OCI-LY3 (cell line): ENCODE measurements at regions not wholly inside any gene's neighbourhood (a gene's known extent, or its start where the extent isn't known, plus 50 kb on each side); places are given as distances from the start of the nearest gene placed in this dataset.

Source experiments
- H2AFZ ChIP-seq: fragments of 200-600, 300-600 bp; shearing (Covaris generic); 2 replicates; pipeline ENCODE4 v1.6.0; 2014; ENCODE audit warnings: antibody characterized with exemption, low read depth, low read length
- H3K27ac ChIP-seq: fragments of 200-600, 300-600 bp; sonication (generic); 2 replicates; pipeline ENCODE4 v1.5.1; 2014; ENCODE audit warnings: mild to moderate bottlenecking, low read length, moderate library complexity, mixed read lengths
- H3K27me3 ChIP-seq: fragments of 200-600, 300-600 bp; sonication (generic); 2 replicates; pipeline ENCODE4 v1.6.1; 2014; ENCODE audit warnings: low read depth, low read length, mixed read lengths
- H3K36me3 ChIP-seq: fragments of 200-600, 300-600 bp; sonication (generic); replicated peaks from 2 replicates; pipeline ENCODE3; 2014; ENCODE audit warnings: low read depth, low read length, mixed read lengths
- H3K4me1 ChIP-seq: fragments of 300-600, 200-600 bp; sonication (generic); 2 replicates; pipeline ENCODE4 v1.6.1; 2014; ENCODE audit warnings: low read length, mixed read lengths
- H3K4me2 ChIP-seq: fragments of 200-600, 300-600 bp; sonication (generic); 2 replicates; pipeline ENCODE4 v1.6.1; 2014; ENCODE audit warnings: low read length, mixed read lengths
- H3K4me3 ChIP-seq: fragments of 300-600, 200-600 bp; sonication (generic); 2 replicates; pipeline ENCODE4 v1.5.1; 2014; ENCODE audit warnings: antibody characterized with exemption, mild to moderate bottlenecking, low read length, moderate library complexity
- H3K79me2 ChIP-seq: fragments of 300-600, 200-600 bp; shearing (Covaris generic); 2 replicates; pipeline ENCODE4 v1.6.1; 2014; ENCODE audit warnings: mild to moderate bottlenecking, low read length, mixed read lengths
- H3K9ac ChIP-seq: fragments of 300-600, 200-600 bp; shearing (Covaris generic); 2 replicates; pipeline ENCODE4 v1.6.0; 2014; ENCODE audit warnings: mild to moderate bottlenecking, low read length, moderate library complexity
- H3K9me3 ChIP-seq: fragments of 200-600, 300-600 bp; shearing (Covaris generic); 2 replicates; pipeline ENCODE4 v1.6.1; 2014; ENCODE audit warnings: low read length, mixed read lengths; ENCODE audit not compliant: insufficient read depth
- H4K20me1 ChIP-seq: fragments of 200-600, 300-600 bp; sonication (generic); 2 replicates; pipeline ENCODE4 v1.6.1; 2016; ENCODE audit warnings: low read length, mixed read lengths; ENCODE audit not compliant: insufficient read depth
- CTCF ChIP-seq: fragments of 200-600, 300-600 bp; sonication (generic); IDR thresholded peaks from 2 replicates; pipeline ENCODE4 v1.5.1; 2014; ENCODE audit warnings: antibody characterized with exemption, low read length, low read depth
- EZH2phosphoT487 ChIP-seq: fragments of 200-600 bp; shearing (Covaris generic); IDR thresholded peaks from 2 replicates; pipeline ENCODE4 v1.6.1; 2018; ENCODE audit warnings: antibody characterized with exemption, mixed run types, low read depth

GRCh38 chr11:121924191-121924590, 191.8 kb downstream of the BLID start:
- no peaks in the 10 kb centered on the region for H3K9me3 ChIP-seq
- no peak overlapping the region for H2AFZ ChIP-seq
- H3K36me3 ChIP-seq, result no peaks in the 10 kb centered on the region
- TF ChIP-seq EZH2phosphoT487 (no peak), CTCF (no peak)
- no peak overlapping the region for H3K4me3 ChIP-seq
- H4K20me1 ChIP-seq, result no peaks in the 10 kb centered on the region
- H3K27ac ChIP-seq, result no peak overlapping the region
- H3K27me3 ChIP-seq, result peaks cover 25% of the 10 kb centered on the region
- no peak overlapping the region for H3K4me2 ChIP-seq
- H3K4me1 ChIP-seq, result peaks cover 3% of the 10 kb centered on the region
- no peaks in the 10 kb centered on the region for H3K79me2 ChIP-seq
- H3K9ac ChIP-seq, result no peak overlapping the region

GRCh38 chr11:121917482-121917881, 198.5 kb downstream of the BLID start:
- Histone ChIP-seq H3K9me3 (no peaks in the 10 kb centered on the region), H3K4me2 (no peak overlapping the region), H3K9ac (no peak overlapping the region), H3K4me1 (no peaks in the 10 kb centered on the region), H3K36me3 (no peaks in the 10 kb centered on the region), H3K79me2 (no peaks in the 10 kb centered on the region), H3K27ac (no peak overlapping the region), H3K4me3 (no peak overlapping the region), H3K27me3 (peaks cover 22% of the 10 kb centered on the region), H4K20me1 (no peaks in the 10 kb centered on the region), H2AFZ (no peak overlapping the region)
- TF ChIP-seq EZH2phosphoT487, result no peak
- TF ChIP-seq CTCF, result no peak

GRCh38 chr11:121914508-121915059, 201.4 kb downstream of the BLID start:
- Histone ChIP-seq H3K27me3 (peaks cover 20% of the 10 kb centered on the region), H3K4me3 (no peak overlapping the region), H3K9ac (no peak overlapping the region), H2AFZ (no peak overlapping the region), H3K79me2 (no peaks in the 10 kb centered on the region), H3K27ac (no peak overlapping the region), H4K20me1 (no peaks in the 10 kb centered on the region), H3K4me1 (no peaks in the 10 kb centered on the region), H3K9me3 (no peaks in the 10 kb centered on the region), H3K4me2 (no peak overlapping the region), H3K36me3 (no peaks in the 10 kb centered on the region)
- TF ChIP-seq EZH2phosphoT487 (no peak), CTCF (no peak)

GRCh38 chr11:121909596-121909995, 206.4 kb downstream of the BLID start:
- Histone ChIP-seq H4K20me1 (no peaks in the 10 kb centered on the region), H3K27me3 (0 out of 2 replicates have a peak, but pooled peaks cover 5% of the 10 kb centered on the region), H3K4me3 (no peak overlapping the region), H3K79me2 (no peaks in the 10 kb centered on the region), H3K36me3 (no peaks in the 10 kb centered on the region), H3K9ac (no peak overlapping the region), H3K4me2 (no peak overlapping the region), H3K27ac (no peak overlapping the region), H2AFZ (no peak overlapping the region), H3K4me1 (peaks cover 8% of the 10 kb centered on the region), H3K9me3 (no peaks in the 10 kb centered on the region)
- TF ChIP-seq EZH2phosphoT487 (no peak), CTCF (no peak)
